Erythroblast (primary cell): ENCODE measurements at regions not wholly inside any gene's neighbourhood (a gene's known extent, or its start where the extent isn't known, plus 50 kb on each side); places are given as distances from the start of the nearest gene placed in this dataset.

Experiments used
- GATA1 ChIP-seq: IDR thresholded peaks from 2 replicates; pipeline ENCODE4 v1.6.1; 2011; ENCODE audit warnings: low read depth, mild to moderate bottlenecking, control low read depth, low read length, moderate library complexity
- POLR2A ChIP-seq: IDR thresholded peaks from 2 replicates; pipeline ENCODE4 v1.6.1; 2011; ENCODE audit warnings: mild to moderate bottlenecking, low read length

DNA sequence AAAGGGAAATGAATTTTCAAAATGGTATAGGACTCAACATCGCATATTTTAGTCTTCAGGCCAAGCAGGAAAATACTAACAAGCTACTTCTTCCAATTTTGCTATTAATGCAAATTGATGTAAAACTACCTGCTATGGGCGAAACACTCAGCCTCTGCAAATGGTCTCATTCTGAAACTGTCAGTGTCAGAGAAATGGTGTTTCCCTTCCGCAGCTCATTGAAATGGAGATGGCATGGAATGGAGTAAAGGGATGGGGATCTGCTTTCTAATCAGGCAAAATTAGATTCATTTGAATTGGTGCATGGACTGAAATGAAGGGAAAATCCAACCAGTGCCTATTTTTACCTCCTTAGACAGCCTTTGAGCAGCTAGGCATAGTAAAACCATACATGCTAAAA, 80.4 kb upstream of the EEA1 start:
- TF ChIP-seq POLR2A, result no peak
- TF ChIP-seq GATA1, result no peak
